BJ (cell line): ENCODE measurements at regions not wholly inside any gene's neighbourhood (a gene's known extent, or its start where the extent isn't known, plus 50 kb on each side); places are given as distances from the start of the nearest gene placed in this dataset.

ENCODE experiments used
- CTCF ChIA-PET: fragments of 350-600 bp; formaldehyde crosslinking; extraction: SDS; loops from one replicate; lab custom pipeline; 2021; ENCODE audit warnings: antibody characterized with exemption, inconsistent platforms; lab: Yijun Ruan, JAX
- POLR2A ChIA-PET: fragments of 300-600 bp; sonication (Branson Sonifier 250); formaldehyde crosslinking; extraction: SDS; loops from one replicate; lab custom pipeline; 2021; ENCODE audit warnings: antibody characterized with exemption; lab: Charles Lee
- DNase-seq: peaks from one replicate; pipeline ENCODE4 v3.0.0-alpha.2; 2011; ENCODE audit warnings: low read depth
- H3K27me3 ChIP-seq: 2 replicates; pipeline ENCODE4 v1.6.0; 2011; ENCODE audit warnings: low read length; ENCODE audit not compliant: control insufficient read depth, insufficient read depth
- H3K36me3 ChIP-seq: 2 replicates; pipeline ENCODE4 v1.5.1; 2011; ENCODE audit warnings: low read length; ENCODE audit not compliant: control insufficient read depth, insufficient read depth
- H3K4me3 ChIP-seq: 2 replicates; pipeline ENCODE4 v1.5.1; 2011; ENCODE audit warnings: low read depth, mild to moderate bottlenecking, control low read depth, low read length
- CTCF ChIP-seq: IDR thresholded peaks from 2 replicates; pipeline ENCODE4 v1.5.1; 2011; ENCODE audit warnings: low read depth, mild to moderate bottlenecking, control low read depth, inconsistent platforms, low read length, moderate library complexity; ENCODE audit not compliant: insufficient read depth

- POLR2A ChIA-PET: no interaction called here
Measured at GRCh38 chr10:2700626-2701305, 366.6 kb upstream of the PFKP start.

GRCh38 chr10:2688958-2689357 lies 378.4 kb upstream of the PFKP start:
- no peak overlapping the region for H3K4me3 ChIP-seq
- no peak for TF ChIP-seq CTCF
- no peaks in the 10 kb centered on the region for H3K27me3 ChIP-seq
- no peaks in the 10 kb centered on the region for H3K36me3 ChIP-seq
- POLR2A ChIA-PET: no interaction called here
- CTCF ChIA-PET: no interaction called here
- DNase-seq: no peak

More at GRCh38 chr10:2700626-2701305, 366.6 kb upstream of the PFKP start:
- Histone ChIP-seq H3K4me3 (no peak overlapping the region), H3K27me3 (no peaks in the 10 kb centered on the region), H3K36me3 (no peaks in the 10 kb centered on the region)
- no peak for TF ChIP-seq CTCF
- DNase-seq: no peak
- CTCF ChIA-PET: no interaction called here

DNA sequence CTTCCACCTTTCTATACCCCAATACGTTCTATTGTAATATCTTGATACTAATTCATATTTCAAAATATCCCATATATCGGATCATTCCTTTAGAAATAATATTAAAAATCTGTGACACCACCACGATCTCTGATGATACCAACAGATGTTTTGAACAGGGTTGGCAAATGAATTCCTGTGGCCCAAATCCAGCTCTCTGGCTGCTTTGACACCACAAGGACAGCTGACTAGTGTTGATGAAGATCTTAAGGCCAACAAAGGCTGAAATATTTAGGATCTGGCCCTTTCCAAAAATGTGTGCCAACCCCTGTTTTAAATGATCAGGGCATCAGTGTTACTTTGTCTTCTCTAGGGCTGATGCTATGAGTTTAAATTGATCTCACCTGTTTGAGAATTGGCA lies 380.7 kb upstream of the PFKP start:
- H3K4me3 ChIP-seq: no peak overlapping the region
- POLR2A ChIA-PET: no interaction called here
- CTCF ChIA-PET: no interaction called here
- DNase-seq: no peak
- H3K36me3 ChIP-seq: no peaks in the 10 kb centered on the region
- TF ChIP-seq CTCF: no peak
- H3K27me3 ChIP-seq: no peaks in the 10 kb centered on the region

DNA sequence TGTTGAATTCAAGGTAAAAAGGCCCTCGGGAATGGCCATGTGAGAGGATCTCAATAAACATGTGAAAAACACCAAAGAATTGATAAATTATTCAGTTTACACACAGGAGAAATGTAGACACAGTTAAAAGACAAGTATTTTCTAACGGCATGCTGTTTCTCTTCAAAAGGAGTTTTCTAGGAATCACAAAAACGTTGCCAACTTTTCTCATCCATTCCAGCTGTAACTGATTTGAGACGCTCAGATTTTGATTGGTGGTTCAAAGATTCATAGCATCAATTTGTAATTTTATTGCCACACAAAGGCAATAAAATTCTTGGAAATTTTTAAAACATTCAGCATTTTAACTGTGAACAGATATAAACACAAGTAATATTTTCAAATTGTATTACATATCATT lies 384.9 kb upstream of the PFKP start:
- no peak for TF ChIP-seq CTCF
- ChIA-PET CTCF (no interaction called here), POLR2A (no interaction called here)
- no peak overlapping the region for H3K4me3 ChIP-seq
- no peaks in the 10 kb centered on the region for H3K27me3 ChIP-seq
- DNase-seq: no peak
- no peaks in the 10 kb centered on the region for H3K36me3 ChIP-seq

DNA sequence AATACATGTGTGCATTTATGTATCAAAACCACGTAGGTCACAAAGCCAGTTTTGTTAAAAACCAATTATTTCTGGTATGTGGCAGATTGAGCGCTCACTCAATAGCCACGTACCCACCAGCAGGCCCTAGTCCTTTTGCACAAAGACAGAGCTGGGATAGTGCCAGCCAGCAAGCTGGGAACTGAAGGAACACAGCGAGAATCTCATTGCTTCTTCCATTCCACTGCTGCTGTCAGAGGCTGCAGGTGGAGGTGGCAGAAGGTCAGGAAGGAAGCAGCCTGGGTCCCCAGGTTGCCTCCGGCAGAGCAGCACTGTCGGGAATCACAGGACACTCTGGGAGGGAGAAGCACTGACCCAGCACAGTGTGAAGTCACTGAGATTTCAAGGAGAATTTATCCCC lies 385.5 kb upstream of the PFKP start:
- Histone ChIP-seq H3K4me3 (no peak overlapping the region), H3K36me3 (no peaks in the 10 kb centered on the region), H3K27me3 (no peaks in the 10 kb centered on the region)
- no peak for DNase-seq
- CTCF ChIA-PET: no interaction called here
- POLR2A ChIA-PET: no interaction called here
- TF ChIP-seq CTCF: no peak
